DMS53 treated with DMSO at 0.1 percent for 48 hours (cell line): ENCODE measurements at regions not wholly inside any gene's neighbourhood (a gene's known extent, or its start where the extent isn't known, plus 50 kb on each side); places are given as distances from the start of the nearest gene placed in this dataset.
A peak's percentile ranks its signal among the peaks of the same experiment; 100 is the strongest.
"Not testable (repeated sequence)": the region's sequence is repeated elsewhere in the genome, so short reads cannot be mapped to it uniquely, and the experiment has no call there.

Source experiments
- DNase-seq: peaks from one replicate; lab custom pipeline; 2025; ENCODE audit not compliant: unreplicated experiment; lab: John Stamatoyannopoulos, UW

GRCh38 chr2:234577191-234577590 lies 80.3 kb upstream of the ARL4C start:
- DNase-seq: no peak

GRCh38 chr2:234571620-234572407 lies 74.9 kb upstream of the ARL4C start:
- DNase-seq: no peak

DNA sequence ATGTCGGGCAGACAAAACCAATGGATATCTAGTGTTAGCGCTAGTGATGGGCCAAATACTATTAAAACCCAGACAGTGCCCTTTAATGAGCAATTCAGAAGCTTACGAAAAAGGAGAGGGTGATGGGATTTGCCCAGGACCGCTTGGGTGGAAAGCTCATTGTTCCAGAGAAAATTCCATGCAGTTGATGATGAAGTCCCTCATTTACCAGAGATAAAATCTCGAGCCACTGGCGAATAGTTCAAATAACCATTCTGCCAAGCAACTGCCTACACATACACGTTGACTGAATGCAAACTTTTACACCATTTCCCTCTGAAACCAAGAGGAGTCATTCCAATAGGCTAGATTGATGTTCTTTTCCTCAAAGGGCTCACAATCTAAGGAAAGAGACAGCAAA lies 73.6 kb upstream of the ARL4C start:
- DNase-seq: no peak

GRCh38 chr2:234569776-234570430 lies 73.0 kb upstream of the ARL4C start:
- DNase-seq: no peak

- no peak for DNase-seq
These were observed 69.7 kb upstream of the ARL4C start for GRCh38 chr2:234566622-234567021.

- no peak for DNase-seq
These were observed 69.2 kb upstream of the ARL4C start for GRCh38 chr2:234565842-234566619.

DNA sequence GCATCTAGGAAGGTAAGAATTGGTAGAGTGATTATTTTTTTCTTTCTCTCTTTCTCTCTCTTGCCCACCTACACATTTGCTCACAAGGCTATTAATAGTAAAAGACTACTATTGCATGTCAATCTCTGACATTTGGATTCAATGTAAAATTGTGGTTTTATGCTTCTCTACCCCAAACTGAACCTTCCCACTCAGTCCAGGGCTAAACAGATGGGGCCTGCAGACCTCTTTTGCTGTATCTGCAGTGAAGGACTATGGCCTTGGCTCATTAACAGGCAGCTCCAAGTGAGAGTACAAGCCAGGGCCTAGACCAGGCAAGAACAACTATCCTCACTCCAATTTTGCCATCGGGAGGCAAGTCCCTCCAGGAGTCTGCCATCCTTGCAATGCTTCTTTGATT lies 68.3 kb upstream of the ARL4C start:
- no peak for DNase-seq

GRCh38 chr2:234564699-234565098 lies 67.8 kb upstream of the ARL4C start:
- DNase-seq: no peak

- DNase-seq: peak; percentile 20
These were observed 62.7 kb upstream of the ARL4C start for GRCh38 chr2:234559609-234560008.

DNA sequence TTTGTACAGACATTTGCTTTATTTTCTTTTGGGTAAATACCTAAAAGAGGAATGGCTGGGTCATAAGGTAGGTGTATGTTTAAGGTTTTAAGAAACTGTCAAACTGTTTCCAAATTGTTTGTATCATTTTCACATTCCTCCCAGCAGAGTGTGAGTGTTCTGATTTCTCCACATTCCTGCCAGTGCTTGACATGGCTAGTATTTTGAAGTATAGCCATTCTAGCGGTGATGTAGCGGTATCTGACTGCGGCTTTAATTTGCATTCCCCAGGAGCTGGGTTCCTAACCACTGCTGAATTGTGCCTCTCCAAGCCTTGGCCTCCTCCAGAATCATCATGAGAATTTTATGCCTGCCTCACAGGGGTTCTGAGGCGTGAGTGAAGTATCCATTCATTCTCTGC lies 61.8 kb upstream of the ARL4C start:
- no peak for DNase-seq

DNA sequence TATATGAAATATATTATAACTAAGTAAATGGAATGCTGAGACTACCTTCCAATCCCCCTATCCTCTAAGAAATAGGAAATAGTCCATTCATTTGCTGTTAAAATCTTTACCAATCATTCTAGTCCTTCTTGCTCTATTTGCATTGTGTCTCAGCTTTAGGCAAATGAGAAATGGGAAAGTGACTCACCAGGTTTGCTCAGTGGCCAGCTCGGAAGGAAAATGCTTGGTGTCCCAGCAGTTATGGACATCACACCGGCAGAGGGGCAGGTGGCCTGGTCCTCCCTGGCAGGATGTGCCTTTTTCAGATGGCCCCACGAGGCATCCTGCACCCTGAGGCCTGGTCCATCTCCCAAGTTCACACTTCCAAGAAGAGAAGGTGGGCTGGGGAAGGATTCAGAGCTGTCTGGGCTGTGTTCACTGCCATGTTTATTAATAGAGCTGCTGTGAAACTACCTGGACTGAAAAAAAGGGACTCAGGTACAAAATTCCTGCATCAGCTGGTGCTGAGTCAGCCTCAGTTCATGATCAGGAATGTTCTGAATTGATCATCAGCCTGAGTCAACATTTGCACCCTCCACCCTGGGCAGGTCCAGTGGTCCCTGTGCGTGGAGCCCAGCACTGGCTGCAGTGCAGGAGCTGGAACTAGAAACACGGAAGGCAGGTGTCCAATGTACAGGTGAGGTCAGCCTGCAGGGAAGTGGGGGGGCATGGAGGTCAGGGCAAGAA lies 60.1 kb upstream of the ARL4C start:
- DNase-seq: peak; percentile 65

DNA sequence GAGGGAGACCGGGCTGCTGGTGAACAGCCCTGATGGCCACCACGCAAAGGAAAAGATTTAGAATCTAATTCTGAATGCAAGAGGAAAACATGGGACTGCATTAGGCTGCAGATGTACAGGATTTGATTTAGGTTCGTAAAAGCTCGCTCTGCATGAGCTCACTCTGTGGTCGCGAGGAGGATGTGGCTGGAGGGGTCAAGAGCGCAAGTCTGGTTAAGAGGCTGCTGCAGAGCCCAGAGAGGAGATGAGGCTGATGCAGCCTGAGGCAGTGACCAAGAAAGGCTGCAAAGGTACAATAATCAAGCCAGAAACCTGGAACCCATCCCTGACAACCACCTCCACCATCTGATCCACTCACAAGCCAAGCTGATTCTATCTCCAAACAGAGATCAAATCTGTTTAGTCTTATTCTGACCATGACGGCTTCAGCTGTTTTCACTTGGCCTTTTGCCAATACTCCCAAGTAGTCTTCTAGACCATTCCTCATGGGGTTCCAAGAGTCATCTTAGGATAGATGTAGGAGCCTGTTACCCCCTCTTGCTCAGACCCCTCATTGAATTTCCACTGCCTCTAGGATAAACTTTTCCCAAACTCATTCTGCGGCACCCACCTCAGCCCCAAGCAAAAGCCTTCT lies 58.9 kb upstream of the ARL4C start:
- no peak for DNase-seq

DNA sequence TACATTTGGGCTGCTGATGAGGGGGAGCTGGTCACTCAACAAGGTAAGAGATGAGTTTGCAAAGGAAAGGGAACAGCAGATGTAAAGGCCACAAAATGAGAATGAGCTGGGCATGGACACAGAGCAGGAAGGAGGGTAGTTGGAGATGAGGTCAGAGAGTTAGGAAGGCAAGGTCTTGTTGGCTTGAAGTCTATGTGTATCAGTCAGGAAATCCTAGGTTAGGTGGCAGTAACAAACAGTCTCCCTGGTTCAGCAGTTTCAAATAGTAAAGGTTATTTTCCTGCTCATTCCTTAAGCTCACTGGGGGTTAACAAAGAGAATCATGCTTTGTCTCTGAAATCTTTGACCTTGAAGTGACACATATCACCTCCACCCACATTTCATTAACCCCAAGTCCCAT lies 58.3 kb upstream of the ARL4C start:
- no peak for DNase-seq

DNA sequence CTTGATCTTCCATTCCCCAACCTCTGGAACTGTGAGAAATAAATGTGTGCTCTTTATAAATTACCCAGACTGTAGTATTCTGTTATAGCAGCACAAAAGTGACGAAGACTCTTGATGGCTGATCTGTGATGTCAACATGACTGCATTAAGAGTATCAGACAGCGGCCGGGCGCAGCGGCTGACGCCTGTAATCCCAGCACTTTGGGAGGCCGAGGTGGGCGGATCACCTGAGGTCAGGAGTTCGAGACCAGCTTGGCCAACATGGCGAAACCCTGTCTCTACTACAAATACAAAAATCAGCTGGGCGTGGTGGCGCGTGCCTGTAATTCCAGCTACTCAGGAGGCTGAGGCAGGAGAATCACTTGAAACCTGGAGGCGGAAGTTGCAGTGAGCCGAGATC lies 56.3 kb upstream of the ARL4C start:
- DNase-seq: not testable (repeated sequence)

DNA sequence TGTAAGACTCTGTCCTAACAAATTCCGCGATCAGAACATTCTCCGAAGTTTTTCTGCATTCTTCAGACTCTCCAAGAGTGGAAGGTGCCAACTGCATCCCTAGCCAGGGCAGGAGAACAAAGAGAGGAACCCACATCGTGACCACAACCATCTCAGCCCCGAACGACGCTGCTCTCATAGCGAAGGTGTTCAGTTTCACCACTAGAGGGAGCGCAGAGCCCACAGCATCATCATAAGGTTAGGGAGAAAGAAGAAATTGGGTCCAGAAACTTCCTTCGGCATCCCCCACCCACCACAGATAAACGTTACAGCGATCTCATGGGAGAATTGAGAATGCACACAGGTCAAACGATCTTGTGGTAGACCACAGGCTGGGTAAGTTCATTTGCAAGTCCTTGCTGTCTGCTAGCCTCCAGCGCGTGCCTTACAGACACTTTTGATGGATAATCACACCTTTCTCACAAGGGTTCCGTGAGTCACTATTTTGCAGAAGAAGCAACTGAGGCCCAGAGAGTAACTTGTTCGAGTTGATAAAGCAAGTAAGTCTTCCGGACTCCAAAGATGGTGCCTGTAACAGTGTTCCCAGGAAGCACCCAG lies 53.7 kb upstream of the ARL4C start:
- peak; percentile 45 for DNase-seq

- DNase-seq: no peak
These were observed 53.2 kb upstream of the ARL4C start for GRCh38 chr2:234550056-234550455.

- no peak for DNase-seq
These were observed 52.0 kb upstream of the ARL4C start for GRCh38 chr2:234548695-234549420.

DNA sequence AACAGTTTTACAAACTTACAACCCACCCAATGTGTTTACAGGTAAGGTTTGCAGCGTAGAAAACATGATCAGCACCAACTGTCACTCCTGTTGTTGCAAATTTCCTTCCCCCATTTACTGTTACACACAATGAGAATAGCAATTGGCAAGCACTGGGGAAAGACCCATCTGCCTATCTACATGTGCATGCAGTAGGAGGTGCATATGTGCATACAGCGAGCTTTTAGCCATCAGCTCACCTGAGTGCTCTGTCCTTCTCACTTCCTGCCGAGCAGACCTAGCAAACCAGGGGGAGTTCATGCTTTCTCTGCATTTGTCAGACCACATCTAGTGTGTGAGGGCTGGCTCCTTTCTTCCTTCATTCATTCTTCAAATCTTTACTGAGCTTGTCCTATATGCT lies 49.9 kb upstream of the ARL4C start:
- DNase-seq: no peak
